HG03097 (cell line): ENCODE measurements at regions not wholly inside any gene's neighbourhood (a gene's known extent, or its start where the extent isn't known, plus 50 kb on each side); places are given as distances from the start of the nearest gene placed in this dataset.

Source experiments
- ATAC-seq: cut with Tn5 transposase; IDR thresholded peaks from one replicate; pipeline ENCODE4 v1.9.1; 2021; ENCODE audit not compliant: unreplicated experiment, low FRiP score

- ATAC-seq = no peak
Observed at GRCh38 chrX:97763981-97764380, 880.3 kb downstream of the RPA4 start.

- ATAC-seq = no peak
Observed at GRCh38 chrX:97766501-97767095, 882.9 kb downstream of the RPA4 start.

GRCh38 chrX:97787311-97787710, 903.6 kb downstream of the RPA4 start:
- no peak for ATAC-seq

DNA sequence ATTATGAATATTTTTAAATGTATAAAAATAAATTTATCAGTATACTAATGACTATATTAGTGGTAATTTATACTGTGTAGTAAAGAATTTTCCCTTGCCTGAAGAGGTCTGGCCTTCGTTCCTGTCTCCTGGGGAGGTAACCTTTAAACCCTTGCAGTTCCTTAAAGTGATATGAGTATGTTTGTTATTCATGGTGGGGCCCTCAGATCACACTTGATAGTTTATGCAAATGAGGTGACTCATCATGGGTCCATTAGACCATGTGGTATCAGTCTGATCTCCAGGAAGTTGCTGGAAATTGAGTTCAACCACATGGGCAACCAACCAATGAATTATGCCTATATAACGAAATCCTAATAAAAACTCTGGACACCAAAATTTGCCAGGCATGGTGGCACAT, 904.1 kb downstream of the RPA4 start:
- ATAC-seq = no peak

DNA sequence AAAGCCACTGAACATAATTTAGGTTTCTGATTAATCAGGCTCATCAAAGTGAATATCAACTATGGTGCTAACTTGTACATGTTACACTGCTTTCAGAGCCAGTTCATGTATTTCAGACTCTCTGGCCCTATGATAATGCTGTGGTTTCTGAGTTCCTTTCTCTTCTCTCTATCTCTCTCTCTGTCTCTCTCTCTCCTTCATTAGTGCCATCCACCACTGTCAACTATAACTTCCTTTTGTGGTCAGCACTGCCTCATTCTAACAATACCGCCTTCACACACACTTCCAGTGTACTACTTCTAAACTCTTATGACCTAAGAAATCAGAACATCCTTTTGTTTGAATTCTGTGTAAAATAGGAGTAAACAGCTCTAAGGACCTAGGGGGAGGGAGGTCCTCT, 907.1 kb downstream of the RPA4 start:
- no peak for ATAC-seq

DNA sequence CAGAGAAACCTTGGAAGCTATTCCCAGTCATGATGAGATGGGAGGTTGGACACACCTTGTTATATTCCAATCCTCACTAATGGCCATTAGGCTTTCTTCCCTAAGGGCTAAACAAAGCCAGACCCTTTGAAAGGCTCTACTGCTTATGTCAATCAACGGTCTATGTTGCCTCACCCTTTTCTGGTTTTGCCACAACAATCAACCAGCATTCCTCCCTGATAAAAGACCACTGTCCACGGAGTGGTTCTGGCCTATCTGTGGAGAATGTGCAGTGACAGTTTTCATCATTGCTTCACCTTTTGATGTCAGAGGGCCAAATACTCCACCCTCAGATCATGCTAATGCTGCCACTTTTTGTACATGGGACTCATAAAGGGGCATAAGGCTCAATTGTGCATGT, 913.4 kb downstream of the RPA4 start:
- no peak for ATAC-seq

DNA sequence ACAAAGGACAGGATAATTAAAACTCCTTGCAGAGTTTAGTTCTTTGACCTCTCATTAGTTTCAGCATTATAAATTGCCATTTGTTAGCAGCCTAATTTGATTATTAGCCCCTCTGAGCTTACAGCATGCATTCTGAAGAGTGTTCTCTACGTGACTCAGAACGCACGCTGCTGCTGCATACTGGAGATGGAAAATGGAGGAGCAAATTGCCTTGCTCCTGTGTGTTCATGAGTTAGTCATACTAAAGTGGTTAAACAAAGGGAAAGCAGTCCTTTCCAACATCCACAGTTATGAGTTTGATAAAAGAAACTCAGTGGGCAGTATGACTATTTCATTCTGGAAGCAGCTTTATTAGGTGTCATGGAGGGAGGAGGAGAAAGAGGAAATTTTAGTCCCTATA, 922.5 kb downstream of the RPA4 start:
- ATAC-seq = no peak

DNA sequence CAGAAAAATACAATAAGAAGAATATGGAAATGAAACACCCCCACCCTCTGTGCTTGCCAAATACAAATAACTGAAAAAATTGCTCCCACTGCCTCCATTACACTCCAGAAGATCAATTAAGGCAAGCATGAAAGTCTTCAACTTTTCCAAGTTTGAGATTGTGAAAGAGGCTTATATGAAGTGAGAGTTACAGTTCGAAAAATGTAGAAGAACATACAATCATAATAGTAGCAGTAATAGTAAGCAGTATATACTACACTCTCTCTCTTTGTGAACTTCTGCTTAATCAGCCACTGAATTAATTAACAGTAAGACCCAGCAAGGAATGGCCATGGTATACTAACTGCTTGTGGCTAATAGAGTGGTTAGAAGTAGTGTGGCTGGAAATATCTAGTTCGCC, 923.2 kb downstream of the RPA4 start:
- ATAC-seq = no peak

- ATAC-seq = no peak
Observed at GRCh38 chrX:97820170-97820569, 936.5 kb downstream of the RPA4 start.

DNA sequence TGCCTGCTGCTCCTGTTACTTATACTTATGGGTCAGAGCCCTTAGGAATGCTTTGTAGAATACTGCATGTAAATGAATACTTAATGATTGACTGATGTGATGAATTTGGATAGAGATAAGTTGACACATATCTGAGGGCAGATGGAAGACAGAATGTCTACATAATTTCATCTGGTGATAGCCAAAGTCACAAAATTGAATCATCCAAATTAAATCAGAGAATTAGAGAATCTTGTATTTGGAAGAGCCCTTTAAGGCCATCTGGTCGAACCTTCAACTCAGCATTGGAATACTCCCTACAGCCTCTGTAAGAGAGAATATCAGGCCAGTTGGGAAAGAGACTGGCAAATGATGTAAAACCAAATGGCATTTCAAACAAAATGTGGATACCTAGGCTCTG, 944.8 kb downstream of the RPA4 start:
- ATAC-seq = no peak

DNA sequence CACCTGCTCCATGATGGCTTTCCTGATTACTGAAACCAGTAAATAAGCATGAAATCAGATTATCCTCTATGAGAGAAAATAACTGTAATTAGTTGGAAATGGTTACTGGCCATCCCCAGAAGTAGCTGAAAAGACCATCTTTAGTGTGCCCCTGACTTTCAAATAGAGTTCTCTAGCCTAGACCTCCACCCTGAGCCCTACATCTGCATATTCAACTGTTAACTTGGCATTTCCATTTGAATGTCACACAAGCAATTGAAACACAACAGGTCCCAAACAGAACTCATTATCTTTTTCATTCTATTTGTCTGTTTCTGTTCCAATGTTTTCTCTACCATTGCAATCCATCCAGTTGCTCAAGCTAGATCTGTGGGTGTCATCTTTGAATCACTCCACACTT, 952.3 kb downstream of the RPA4 start:
- ATAC-seq = no peak

GRCh38 chrX:97841544-97842179, 958.0 kb downstream of the RPA4 start:
- no peak for ATAC-seq

- ATAC-seq = no peak
Observed at GRCh38 chrX:97842468-97843199, 958.9 kb downstream of the RPA4 start.

GRCh38 chrX:97843200-97843811, 959.6 kb downstream of the RPA4 start:
- no peak for ATAC-seq

GRCh38 chrX:97844161-97844560, 960.5 kb downstream of the RPA4 start:
- ATAC-seq = no peak

GRCh38 chrX:97844943-97845342, 961.2 kb downstream of the RPA4 start:
- no peak for ATAC-seq

DNA sequence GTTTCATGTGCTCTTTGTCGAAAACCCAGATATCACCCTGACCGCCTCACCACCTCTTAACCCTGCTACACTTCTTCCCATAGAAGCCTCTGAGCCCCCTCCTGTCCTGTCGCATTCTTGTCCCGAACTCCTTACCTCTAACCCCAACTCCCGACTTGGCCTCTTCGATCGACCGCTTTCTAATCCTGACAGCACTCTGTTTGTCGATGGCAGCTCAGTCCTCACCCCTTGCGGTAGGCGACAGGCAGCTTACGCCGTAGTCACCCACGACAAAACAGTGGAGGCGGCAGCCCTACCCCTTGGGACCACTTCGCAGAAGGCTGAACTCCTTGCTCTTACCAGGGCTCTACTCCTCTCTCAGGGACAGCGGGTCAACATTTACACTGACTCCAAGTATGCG, 961.7 kb downstream of the RPA4 start:
- ATAC-seq = no peak

DNA sequence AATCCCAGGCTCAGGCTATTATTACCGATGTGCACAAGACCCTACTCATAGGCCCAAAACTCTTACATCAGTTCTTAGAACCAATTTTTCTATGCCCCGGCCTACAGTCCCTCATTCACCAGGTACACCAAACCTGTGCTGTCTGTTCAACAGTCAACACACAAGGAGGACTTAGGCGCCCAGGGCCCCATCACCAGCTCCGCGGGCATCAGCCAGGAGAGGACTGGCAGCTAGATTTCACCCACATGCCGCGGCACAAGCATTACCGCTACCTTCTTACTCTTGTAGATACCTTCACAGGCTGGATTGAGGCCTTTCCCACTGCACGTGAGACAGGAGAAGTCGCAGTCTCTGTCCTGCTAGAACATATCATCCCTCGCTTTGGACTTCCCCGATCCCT, 962.5 kb downstream of the RPA4 start:
- no peak for ATAC-seq

GRCh38 chrX:97846718-97847237, 963.1 kb downstream of the RPA4 start:
- no peak for ATAC-seq

DNA sequence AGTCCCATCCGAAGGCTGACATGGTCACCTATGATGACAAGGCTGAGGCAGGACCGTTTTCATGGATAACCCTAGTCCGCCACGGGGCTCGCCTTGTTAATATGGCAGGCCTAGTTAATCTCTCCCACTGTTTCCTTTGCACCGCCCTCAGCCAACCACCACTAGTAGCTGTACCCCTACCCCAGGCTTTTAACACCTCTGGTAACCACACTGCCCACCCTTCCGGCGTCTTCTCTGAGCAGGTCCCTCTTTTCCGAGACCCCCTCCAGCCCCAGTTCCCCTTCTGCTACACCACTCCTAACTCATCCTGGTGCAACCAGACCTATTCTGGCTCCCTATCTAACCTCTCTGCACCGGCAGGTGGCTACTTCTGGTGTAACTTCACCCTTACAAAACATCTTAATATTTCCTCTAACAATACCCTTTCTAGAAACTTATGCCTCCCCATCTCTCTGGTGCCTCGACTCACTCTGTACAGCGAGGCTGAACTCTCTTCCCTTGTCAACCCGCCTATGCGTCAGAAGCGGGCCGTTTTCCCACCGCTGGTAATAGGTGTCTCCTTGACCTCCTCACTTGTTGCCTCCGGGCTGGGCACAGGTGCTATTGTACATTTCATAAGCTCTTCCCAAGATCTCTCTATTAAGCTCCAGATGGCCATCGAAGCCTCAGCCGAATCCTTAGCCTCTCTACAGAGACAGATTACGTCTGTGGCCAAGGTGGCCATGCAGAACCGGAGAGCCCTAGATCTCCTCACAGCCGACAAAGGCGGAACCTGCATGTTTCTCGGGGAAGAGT, 964.4 kb downstream of the RPA4 start:
- ATAC-seq = no peak

GRCh38 chrX:97849951-97850350, 966.2 kb downstream of the RPA4 start:
- no peak for ATAC-seq
